ENCODE measurements at regions not wholly inside any gene's neighbourhood (a gene's known extent, or its start where the extent isn't known, plus 50 kb on each side); places are given as distances from the start of the nearest gene placed in this dataset.

- TF ChIP-seq POLR2A (IDR thresholded peaks at IDR 0.05) (no peak), CTCF (IDR thresholded peaks at IDR 0.05) (no peak), POLR2AphosphoS5 (IDR thresholded peaks at IDR 0.05) (no peak), EP300 (IDR thresholded peaks at IDR 0.05) (no peak)
These were observed 154.3 kb downstream of the UXS1 start for GRCh38 chr2:106039634-106040315.
